ENCODE measurements at regions not wholly inside any gene's neighbourhood (a gene's known extent, or its start where the extent isn't known, plus 50 kb on each side); places are given as distances from the start of the nearest gene placed in this dataset.

GRCh38 chr10:44309361-44309760, 75.5 kb downstream of the CXCL12 start:
- TF ChIP-seq CTCF (IDR thresholded peaks at IDR 0.05) (no peak), POLR2A (IDR thresholded peaks at IDR 0.05; ENCODE audit: low read depth) (no peak)
